GM21717 (cell line): ENCODE measurements at regions not wholly inside any gene's neighbourhood (a gene's known extent, or its start where the extent isn't known, plus 50 kb on each side); places are given as distances from the start of the nearest gene placed in this dataset.
"Not testable (repeated sequence)": the region's sequence is repeated elsewhere in the genome, so short reads cannot be mapped to it uniquely, and the experiment has no call there.

Source experiments
- ATAC-seq: cut with Tn5 transposase; IDR thresholded peaks from one replicate; pipeline ENCODE4 v1.9.1; 2021; ENCODE audit warnings: mild to moderate bottlenecking, moderate library complexity; ENCODE audit not compliant: unreplicated experiment

- no peak for ATAC-seq
Observed at GRCh38 chr1:234827656-234828055, 217.7 kb upstream of the IRF2BP2 start.

GRCh38 chr1:234827181-234827580 lies 217.2 kb upstream of the IRF2BP2 start:
- no peak for ATAC-seq

DNA sequence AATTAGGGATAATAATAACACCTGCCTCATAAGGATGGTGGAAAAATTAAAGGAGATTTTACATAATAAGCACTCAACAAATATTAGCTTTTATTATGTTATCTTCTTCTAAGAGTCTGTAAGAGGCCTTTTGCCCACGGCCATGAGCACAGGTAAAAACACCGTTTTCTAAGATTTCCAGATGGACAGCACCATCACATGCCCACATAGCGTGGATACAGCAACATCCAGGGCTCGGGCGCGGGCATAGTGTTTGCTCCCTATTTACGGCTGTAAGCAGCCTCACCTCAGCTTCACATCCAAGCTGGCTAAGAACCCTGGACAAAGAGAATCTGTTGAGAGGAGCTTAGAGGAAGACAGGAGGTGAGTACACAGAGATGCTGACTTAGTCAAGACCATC lies 216.4 kb upstream of the IRF2BP2 start:
- no peak for ATAC-seq

GRCh38 chr1:234825498-234826165 lies 215.7 kb upstream of the IRF2BP2 start:
- ATAC-seq: no peak

- not testable (repeated sequence) for ATAC-seq
Observed at GRCh38 chr1:234824836-234825235, 214.9 kb upstream of the IRF2BP2 start.

- no peak for ATAC-seq
Observed at GRCh38 chr1:234823191-234824176, 213.5 kb upstream of the IRF2BP2 start.

GRCh38 chr1:234821840-234822239 lies 211.9 kb upstream of the IRF2BP2 start:
- no peak for ATAC-seq

GRCh38 chr1:234820597-234820996 lies 210.6 kb upstream of the IRF2BP2 start:
- no peak for ATAC-seq

- ATAC-seq: not testable (repeated sequence)
Observed at GRCh38 chr1:234819845-234820244, 209.9 kb upstream of the IRF2BP2 start.

DNA sequence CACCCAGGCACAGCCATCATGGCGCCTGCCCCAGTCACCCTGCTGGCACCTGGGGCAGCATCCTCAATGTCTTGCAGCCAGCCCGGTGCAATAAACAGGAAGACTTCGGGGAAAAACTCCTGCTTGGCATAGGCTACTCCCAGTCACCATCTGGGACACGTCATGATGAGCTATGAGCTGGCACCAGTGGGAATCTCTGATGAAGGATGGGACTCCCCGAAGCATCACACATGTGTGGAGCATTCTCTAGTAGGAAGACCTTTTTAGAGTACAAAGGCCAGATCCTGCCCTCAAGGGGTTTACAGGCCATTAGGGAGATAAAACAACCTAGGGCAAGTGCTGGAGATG lies 208.0 kb upstream of the IRF2BP2 start:
- ATAC-seq: not testable (repeated sequence)

GRCh38 chr1:234817313-234818039 lies 207.5 kb upstream of the IRF2BP2 start:
- ATAC-seq: not testable (repeated sequence)

GRCh38 chr1:234816864-234817263 lies 206.9 kb upstream of the IRF2BP2 start:
- ATAC-seq: not testable (repeated sequence)

DNA sequence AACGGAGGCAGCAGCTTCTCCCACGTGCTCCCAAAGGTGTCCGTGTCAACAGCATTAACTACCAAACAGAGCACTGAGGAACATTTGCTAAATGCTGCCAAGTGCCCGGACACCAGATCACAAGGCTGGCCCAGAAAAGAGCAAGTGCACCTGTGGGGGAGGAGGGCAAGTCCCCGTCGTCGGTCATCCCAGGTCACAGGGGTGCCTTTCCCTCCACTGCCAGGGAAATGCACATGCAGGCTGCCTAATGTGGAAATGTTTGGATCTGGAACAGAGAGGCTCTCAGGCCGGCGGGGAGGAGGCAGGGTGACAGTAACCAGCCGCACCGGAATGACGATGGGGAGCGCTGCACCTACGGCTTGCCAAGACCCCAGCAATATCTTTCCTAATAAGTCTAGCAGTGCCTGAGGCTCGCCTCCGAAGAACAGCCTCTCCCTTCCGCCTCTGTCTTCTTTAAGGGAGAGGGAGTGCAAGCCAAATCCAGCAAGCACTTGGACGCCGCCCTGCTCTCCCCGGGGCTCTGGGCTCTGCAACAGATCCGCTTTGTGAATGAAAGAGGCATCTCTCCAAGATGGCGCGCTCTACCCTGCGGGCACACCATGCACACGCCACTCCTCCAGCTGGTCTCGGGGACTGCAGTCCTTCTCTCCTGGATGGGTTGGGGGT lies 206.3 kb upstream of the IRF2BP2 start:
- not testable (repeated sequence) for ATAC-seq

- ATAC-seq: not testable (repeated sequence)
Observed at GRCh38 chr1:234815295-234815815, 205.4 kb upstream of the IRF2BP2 start.

DNA sequence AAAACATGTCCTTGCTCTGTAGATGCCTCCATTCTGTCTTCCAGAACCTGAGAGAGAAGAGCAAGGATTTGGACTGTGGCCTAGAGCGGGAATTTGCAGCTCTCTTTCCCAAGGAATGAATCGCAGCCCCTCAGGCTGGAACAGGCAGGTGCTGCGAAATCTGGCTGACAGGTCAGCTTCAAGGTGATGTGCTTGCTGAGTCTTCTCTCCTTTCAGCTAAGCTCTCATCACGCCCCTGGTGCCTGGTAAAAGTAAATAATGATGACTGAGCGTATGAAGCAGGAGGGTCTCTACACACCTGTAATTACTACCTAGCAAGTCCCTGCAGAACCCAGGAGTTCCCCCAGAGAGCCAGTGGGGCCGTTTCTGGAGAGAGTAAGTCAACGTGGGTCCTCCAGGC lies 204.3 kb upstream of the IRF2BP2 start:
- ATAC-seq: not testable (repeated sequence)

DNA sequence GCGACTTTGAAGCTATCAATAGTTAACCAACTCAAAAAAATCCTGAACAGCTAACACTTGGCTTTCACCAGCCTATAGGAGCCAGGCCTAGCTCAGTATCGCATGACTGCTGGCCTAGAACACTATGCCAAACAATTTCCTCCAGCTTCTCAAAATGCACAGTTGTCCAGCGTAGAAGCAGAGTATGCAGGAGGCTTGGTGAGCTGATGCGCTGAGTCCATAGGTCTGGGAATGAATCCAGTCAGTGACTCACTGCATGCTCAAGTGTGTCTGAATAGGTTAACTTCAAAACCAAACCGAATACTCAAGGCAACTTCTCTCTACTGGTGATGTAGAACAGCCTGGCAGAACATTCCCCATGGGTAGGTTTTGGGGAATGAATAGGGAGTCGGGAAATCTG lies 201.8 kb upstream of the IRF2BP2 start:
- not testable (repeated sequence) for ATAC-seq

GRCh38 chr1:234810726-234811125 lies 200.7 kb upstream of the IRF2BP2 start:
- not testable (repeated sequence) for ATAC-seq

- not testable (repeated sequence) for ATAC-seq
Observed at GRCh38 chr1:234809854-234810245, 199.9 kb upstream of the IRF2BP2 start.

DNA sequence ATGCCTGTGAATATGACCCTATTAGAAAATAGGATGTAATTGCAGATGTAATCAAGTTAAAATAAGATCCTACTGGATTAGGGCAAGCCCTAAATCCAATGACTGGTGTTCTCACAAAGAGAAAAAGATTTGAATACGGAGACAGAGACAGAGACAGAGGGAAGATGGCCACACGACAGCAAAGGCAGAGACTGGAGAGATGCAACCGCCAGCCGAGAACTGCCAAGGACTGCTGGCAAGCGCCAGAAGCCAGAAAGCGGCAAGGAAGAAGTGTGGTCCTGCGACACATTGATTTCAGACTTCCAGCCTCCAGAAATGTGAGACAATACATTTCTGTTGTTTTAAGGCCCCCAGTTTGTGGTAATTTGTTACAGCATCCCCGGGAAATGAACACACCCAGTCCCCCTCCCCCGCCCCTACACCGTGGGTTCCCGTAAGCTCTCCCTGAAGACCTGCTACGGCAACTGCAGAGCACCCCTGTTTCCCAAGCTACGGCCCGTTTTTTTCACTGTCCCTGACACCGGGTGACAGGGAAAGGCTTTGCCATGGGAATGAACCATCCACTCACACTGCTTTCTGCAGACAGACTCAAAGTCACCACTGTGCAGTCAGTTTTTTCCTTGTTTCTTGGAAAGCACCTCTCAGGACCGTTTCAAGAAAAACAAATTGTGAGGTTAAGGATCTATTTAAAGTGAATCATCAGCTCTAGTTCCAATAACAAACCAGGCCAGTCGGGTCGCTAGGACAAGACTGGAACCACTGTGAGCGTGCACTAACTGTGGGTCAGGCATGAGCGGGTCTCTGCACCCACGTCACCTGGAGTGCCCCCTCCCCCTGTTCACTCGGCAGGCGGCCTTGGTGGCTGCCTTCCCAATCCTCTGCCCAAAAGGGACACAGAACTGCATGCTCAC lies 199.2 kb upstream of the IRF2BP2 start:
- ATAC-seq: not testable (repeated sequence)
